ENCODE measurements at regions not wholly inside any gene's neighbourhood (a gene's known extent, or its start where the extent isn't known, plus 50 kb on each side); places are given as distances from the start of the nearest gene placed in this dataset.
"Not testable (repeated sequence)": the region's sequence is repeated elsewhere in the genome, so short reads cannot be mapped to it uniquely, and the experiment has no call there.

GRCh38 chr2:226116346-226116745 lies 683.3 kb downstream of the IRS1 start:
- DNase-seq = no peak

- no peak for DNase-seq
These were observed 683.8 kb downstream of the IRS1 start for GRCh38 chr2:226115832-226116200.

- no peak for DNase-seq
These were observed 684.4 kb downstream of the IRS1 start for GRCh38 chr2:226115102-226115831.

- DNase-seq = no peak
These were observed 685.2 kb downstream of the IRS1 start for GRCh38 chr2:226114436-226114835.

- DNase-seq = no peak
These were observed 699.6 kb downstream of the NYAP2 start for GRCh38 chr2:226098861-226099745.

- DNase-seq = no peak
These were observed 695.5 kb downstream of the NYAP2 start for GRCh38 chr2:226095058-226095457.

GRCh38 chr2:226093364-226093763 lies 693.9 kb downstream of the NYAP2 start:
- DNase-seq = no peak

- DNase-seq = no peak
These were observed 688.8 kb downstream of the NYAP2 start for GRCh38 chr2:226088366-226088674.

GRCh38 chr2:226087505-226088365 lies 688.2 kb downstream of the NYAP2 start:
- no peak for DNase-seq

GRCh38 chr2:226087051-226087450 lies 687.5 kb downstream of the NYAP2 start:
- DNase-seq = no peak

GRCh38 chr2:226086190-226086589 lies 686.7 kb downstream of the NYAP2 start:
- no peak for DNase-seq

GRCh38 chr2:226085425-226085824 lies 685.9 kb downstream of the NYAP2 start:
- DNase-seq = not testable (repeated sequence)

GRCh38 chr2:226080334-226080733 lies 680.8 kb downstream of the NYAP2 start:
- no peak for DNase-seq

GRCh38 chr2:226079671-226080181 lies 680.2 kb downstream of the NYAP2 start:
- DNase-seq = no peak

GRCh38 chr2:226079196-226079595 lies 679.7 kb downstream of the NYAP2 start:
- DNase-seq = no peak

GRCh38 chr2:226078666-226079065 lies 679.2 kb downstream of the NYAP2 start:
- DNase-seq = no peak

- no peak for DNase-seq
These were observed 678.3 kb downstream of the NYAP2 start for GRCh38 chr2:226077841-226078240.

GRCh38 chr2:226077031-226077430 lies 677.5 kb downstream of the NYAP2 start:
- no peak for DNase-seq

GRCh38 chr2:226076529-226076928 lies 677.0 kb downstream of the NYAP2 start:
- DNase-seq = no peak

- no peak for DNase-seq
These were observed 674.9 kb downstream of the NYAP2 start for GRCh38 chr2:226074391-226074790.

- no peak for DNase-seq
These were observed 674.1 kb downstream of the NYAP2 start for GRCh38 chr2:226073496-226074160.

- no peak for DNase-seq
These were observed 667.4 kb downstream of the NYAP2 start for GRCh38 chr2:226066873-226067272.

- no peak for DNase-seq
These were observed 666.9 kb downstream of the NYAP2 start for GRCh38 chr2:226066391-226066790.
